PC-3 (cell line): ENCODE measurements at regions not wholly inside any gene's neighbourhood (a gene's known extent, or its start where the extent isn't known, plus 50 kb on each side); places are given as distances from the start of the nearest gene placed in this dataset.

ENCODE experiments used
- ATAC-seq: fragments of 200-7000 bp; cut with Tn5 transposase; 2 replicates; pipeline ENCODE4 v1.9.1; 2020; ENCODE audit warnings: mild to moderate bottlenecking, moderate library complexity
- BruUV-seq: library from RNA; stranded (reverse); fragments of 400-500 nt; replicated peaks from 2 replicates; lab custom pipeline; 2021; lab: Mats Ljungman, UMichigan
- CTCF ChIA-PET: fragments of 300-600 bp; sonication (Branson Sonifier 250); formaldehyde crosslinking; loops from one replicate; lab custom pipeline; 2022; ENCODE audit warnings: antibody characterized with exemption; lab: Charles Lee
- POLR2A ChIA-PET: fragments of 300-600 bp; sonication (Branson Sonifier 250); formaldehyde crosslinking; loops from one replicate; lab custom pipeline; 2022; ENCODE audit warnings: antibody characterized with exemption; ENCODE audit not compliant: unreplicated experiment; lab: Charles Lee
- DNase-seq: peaks from one replicate; pipeline ENCODE4 v3.0.0-alpha.2; 2015
- H2AFZ ChIP-seq: fragments of 300-600 bp; sonication (generic); 2 replicates; pipeline ENCODE4 v1.6.0; 2016; ENCODE audit warnings: antibody characterized with exemption, low read length
- H3F3A ChIP-seq: fragments of 300-600 bp; sonication (generic); one replicate; pipeline ENCODE4 v1.6.0; 2017; ENCODE audit warnings: antibody characterized with exemption, low read length, control low read depth, mild to moderate bottlenecking; ENCODE audit not compliant: unreplicated experiment
- H3K27ac ChIP-seq: fragments of 300-600 bp; sonication (generic); 2 replicates; pipeline ENCODE4 v1.5.1; 2016; ENCODE audit warnings: mild to moderate bottlenecking, low read length
- H3K27me3 ChIP-seq: fragments of 300-600 bp; sonication (generic); 2 replicates; pipeline ENCODE4 v1.6.1; 2016; ENCODE audit warnings: low read length, mixed read lengths
- H3K36me3 ChIP-seq: fragments of 300-600 bp; sonication (generic); 2 replicates; pipeline ENCODE4 v1.6.1; 2016; ENCODE audit warnings: low read depth, mixed run types, low read length, mixed read lengths
- H3K4me1 ChIP-seq: fragments of 300-600 bp; sonication (generic); 2 replicates; pipeline ENCODE4 v1.5.1; 2016; ENCODE audit warnings: low read length; ENCODE audit not compliant: insufficient read depth
- H3K4me2 ChIP-seq: fragments of 300-600 bp; sonication (generic); 2 replicates; pipeline ENCODE4 v1.6.0; 2016; ENCODE audit warnings: low read length
- H3K4me3 ChIP-seq: fragments of 300-600 bp; sonication (generic); 2 replicates; pipeline ENCODE4 v1.5.1; 2016; ENCODE audit warnings: mild to moderate bottlenecking, low read length, mixed read lengths
- H3K79me2 ChIP-seq: fragments of 300-600 bp; sonication (generic); 2 replicates; pipeline ENCODE4 v1.6.1; 2017; ENCODE audit warnings: low read length, mixed read lengths
- H3K9ac ChIP-seq: fragments of 300-600 bp; sonication (generic); 2 replicates; pipeline ENCODE4 v1.6.0; 2016; ENCODE audit warnings: mild to moderate bottlenecking, low read length
- H3K9me2 ChIP-seq: fragments of 300-600 bp; sonication (generic); replicated peaks from 2 replicates; pipeline ENCODE4 v1.6.1; 2016; ENCODE audit warnings: mixed run types, low read length, mixed read lengths
- H3K9me3 ChIP-seq: fragments of 300-600 bp; sonication (generic); 2 replicates; pipeline ENCODE4 v1.6.1; 2016; ENCODE audit warnings: low read length, mixed read lengths
- H4K20me1 ChIP-seq: fragments of 300-600 bp; sonication (generic); 2 replicates; pipeline ENCODE4 v1.6.1; 2016; ENCODE audit warnings: low read length, mixed read lengths
- EZH2 ChIP-seq: fragments of 300-600 bp; sonication (generic); IDR thresholded peaks from one replicate; pipeline ENCODE4 v1.6.1; 2017; ENCODE audit warnings: antibody characterized with exemption, mild to moderate bottlenecking, low read length; ENCODE audit not compliant: unreplicated experiment
- EZH2phosphoT487 ChIP-seq: fragments of 300-600 bp; sonication (generic); IDR thresholded peaks from 2 replicates; pipeline ENCODE4 v1.6.1; 2018; ENCODE audit warnings: mild to moderate bottlenecking, antibody characterized with exemption, low read length, borderline replicate concordance
- intact Hi-C: fragments of 100-400 bp; cut with micrococcal nuclease; formaldehyde crosslinking; loops from 2 replicates; pipeline ENCODE4 v1.9.0; 2023
- TF ChIP-seq, protein P1 (sequence below): fragments of 300-600 bp; sonication (generic); conservative IDR thresholded peaks from 2 replicates; pipeline ENCODE4 v1.5.1; 2017; ENCODE audit warnings: antibody characterized with exemption, low read depth, mild to moderate bottlenecking, low read length

GRCh38 chr1:101451888-101452287 is 215.1 kb downstream of the S1PR1 start:
- no peaks in the 10 kb centered on the region for H3K79me2 ChIP-seq
- H3K4me1 ChIP-seq: no peaks in the 10 kb centered on the region
- H4K20me1 ChIP-seq: no peaks in the 10 kb centered on the region
- no peaks in the 10 kb centered on the region for H3K9me3 ChIP-seq
- CTCF ChIA-PET: no interaction called here
- no peak overlapping the region for H3K27ac ChIP-seq
- POLR2A ChIA-PET: no interaction called here
- TF ChIP-seq, protein P1, sequence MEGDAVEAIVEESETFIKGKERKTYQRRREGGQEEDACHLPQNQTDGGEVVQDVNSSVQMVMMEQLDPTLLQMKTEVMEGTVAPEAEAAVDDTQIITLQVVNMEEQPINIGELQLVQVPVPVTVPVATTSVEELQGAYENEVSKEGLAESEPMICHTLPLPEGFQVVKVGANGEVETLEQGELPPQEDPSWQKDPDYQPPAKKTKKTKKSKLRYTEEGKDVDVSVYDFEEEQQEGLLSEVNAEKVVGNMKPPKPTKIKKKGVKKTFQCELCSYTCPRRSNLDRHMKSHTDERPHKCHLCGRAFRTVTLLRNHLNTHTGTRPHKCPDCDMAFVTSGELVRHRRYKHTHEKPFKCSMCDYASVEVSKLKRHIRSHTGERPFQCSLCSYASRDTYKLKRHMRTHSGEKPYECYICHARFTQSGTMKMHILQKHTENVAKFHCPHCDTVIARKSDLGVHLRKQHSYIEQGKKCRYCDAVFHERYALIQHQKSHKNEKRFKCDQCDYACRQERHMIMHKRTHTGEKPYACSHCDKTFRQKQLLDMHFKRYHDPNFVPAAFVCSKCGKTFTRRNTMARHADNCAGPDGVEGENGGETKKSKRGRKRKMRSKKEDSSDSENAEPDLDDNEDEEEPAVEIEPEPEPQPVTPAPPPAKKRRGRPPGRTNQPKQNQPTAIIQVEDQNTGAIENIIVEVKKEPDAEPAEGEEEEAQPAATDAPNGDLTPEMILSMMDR: no peak
- TF ChIP-seq EZH2 (no peak), EZH2phosphoT487 (no peak)
- ATAC-seq (no peak), DNase-seq (no peak)
- peaks cover 50% of the 10 kb centered on the region for H3K27me3 ChIP-seq
- H3K9ac ChIP-seq: no peak overlapping the region
- no peaks in the 10 kb centered on the region for H3K9me2 ChIP-seq
- intact Hi-C loops: no loop called here
- no peak overlapping the region for H3K4me3 ChIP-seq
- no peaks in the 10 kb centered on the region for H3F3A ChIP-seq
- BruUV-seq: no TSS peak
- no peak overlapping the region for H3K4me2 ChIP-seq
- no peaks in the 10 kb centered on the region for H3K36me3 ChIP-seq
- H2AFZ ChIP-seq: no peak overlapping the region

GRCh38 chr1:101452825-101453224 is 216.0 kb downstream of the S1PR1 start:
- ChIA-PET POLR2A (no interaction called here), CTCF (no interaction called here)
- H3K27ac ChIP-seq: no peak overlapping the region

DNA sequence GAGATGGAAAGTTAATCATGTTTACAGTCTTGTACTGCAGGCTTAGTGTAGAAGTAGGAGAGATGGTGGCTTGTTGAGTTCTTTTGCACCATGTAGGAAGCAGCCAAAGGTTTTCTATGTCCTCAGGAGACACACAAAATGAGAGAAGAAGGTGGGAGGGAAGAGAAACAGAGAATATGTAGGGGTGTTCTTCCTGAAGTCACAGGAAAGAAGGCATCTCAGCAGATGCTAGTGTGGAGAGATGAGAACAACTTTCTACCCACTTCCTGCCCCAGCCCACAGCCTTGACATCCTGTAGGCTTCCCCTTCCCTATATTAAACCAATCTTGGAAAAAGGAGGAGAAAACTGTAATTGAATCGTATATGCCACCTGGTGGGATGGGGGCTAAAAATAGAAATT is 217.0 kb downstream of the S1PR1 start:
- no peaks in the 10 kb centered on the region for H3K79me2 ChIP-seq
- intact Hi-C loops: no loop called here
- H3K27me3 ChIP-seq: peaks cover 55% of the 10 kb centered on the region
- H3K9me2 ChIP-seq: no peaks in the 10 kb centered on the region
- POLR2A ChIA-PET: interaction anchor here (0.6 kb wide), 1 partner anchor 1805 kb away, joined by 3 read pairs; no protein-coding TSS in a partner anchor
- no peaks in the 10 kb centered on the region for H3F3A ChIP-seq
- no peaks in the 10 kb centered on the region for H3K9me3 ChIP-seq
- no peak overlapping the region for H2AFZ ChIP-seq
- no peaks in the 10 kb centered on the region for H4K20me1 ChIP-seq
- no peak overlapping the region for H3K4me2 ChIP-seq
- CTCF ChIA-PET: no interaction called here
- ATAC-seq (no peak), DNase-seq (no peak)
- no peaks in the 10 kb centered on the region for H3K4me1 ChIP-seq
- H3K27ac ChIP-seq: no peak overlapping the region
- no peak overlapping the region for H3K9ac ChIP-seq
- no peaks in the 10 kb centered on the region for H3K36me3 ChIP-seq
- no peak for TF ChIP-seq EZH2phosphoT487
- TF ChIP-seq, protein P1: no peak
- no peak for TF ChIP-seq EZH2
- no peak overlapping the region for H3K4me3 ChIP-seq
- no TSS peak for BruUV-seq

More at GRCh38 chr1:101452825-101453224, 216.0 kb downstream of the S1PR1 start:
- H3K4me3 ChIP-seq: no peak overlapping the region
- no peak overlapping the region for H3K4me2 ChIP-seq
- no peaks in the 10 kb centered on the region for H3F3A ChIP-seq
- no peaks in the 10 kb centered on the region for H3K79me2 ChIP-seq
- no peaks in the 10 kb centered on the region for H3K4me1 ChIP-seq
- no peak overlapping the region for H2AFZ ChIP-seq
- no peak for DNase-seq
- H3K27me3 ChIP-seq: peaks cover 51% of the 10 kb centered on the region
- TF ChIP-seq EZH2phosphoT487 (no peak), EZH2 (no peak)
- TF ChIP-seq, protein P1: no peak
- no peak for ATAC-seq
- H3K36me3 ChIP-seq: no peaks in the 10 kb centered on the region
- no peak overlapping the region for H3K9ac ChIP-seq
- BruUV-seq: no TSS peak
- intact Hi-C loops: no loop called here
- H3K9me3 ChIP-seq: no peaks in the 10 kb centered on the region
- H4K20me1 ChIP-seq: no peaks in the 10 kb centered on the region
- H3K9me2 ChIP-seq: no peaks in the 10 kb centered on the region
